Prostate gland (tissue), 2 donors: ENCODE measurements at regions not wholly inside any gene's neighbourhood (a gene's known extent, or its start where the extent isn't known, plus 50 kb on each side); places are given as distances from the start of the nearest gene placed in this dataset.

Experiments used
- DNase-seq: peaks from one replicate; pipeline ENCODE4 v3.0.0-alpha.2; 2019; ENCODE audit warnings: low spot score
- H3K27ac ChIP-seq, 2 donors: fragments of 200-600 bp; sonication (generic); 2 replicates each; pipeline ENCODE4 v1.5.1; 2017 to 2019
- H3K27me3 ChIP-seq: fragments of 200-600 bp; sonication (generic); replicated peaks from 2 replicates; pipeline ENCODE4 v1.5.1; 2019; ENCODE audit not compliant: insufficient read depth
- H3K36me3 ChIP-seq, 2 donors: fragments of 200-600 bp; sonication (generic); 1 replicate in 1 of 2; 2 replicates in 1 of 2; pipeline versions ENCODE4 v1.5.1 to v1.8.1; 2017 to 2019
- H3K4me1 ChIP-seq: fragments of 200-600 bp; sonication (generic); replicated peaks from 2 replicates; pipeline ENCODE4 v1.5.1; 2019
- H3K4me3 ChIP-seq, 2 donors: fragments of 200-600 bp; sonication (generic); 2 replicates each; pipeline ENCODE4 v1.5.1; 2017 to 2019
- H3K9me3 ChIP-seq: fragments of 200-600 bp; sonication (generic); 2 replicates; pipeline ENCODE4 v1.5.1; 2017
- CTCF ChIP-seq, 4 experiments: fragments of 200-600 bp in 2 of 4; fragments of 450-650 bp in 2 of 4; sonication (generic) in 2 of 4; IDR thresholded peaks; 1 replicate in 3 of 4; 2 replicates in 1 of 4; pipeline ENCODE4 v1.5.1; 2016 to 2019; ENCODE audit warnings: antibody characterized with exemption in 4 of 4, mild to moderate bottlenecking in 2 of 4, moderate library complexity in 2 of 4
- POLR2A ChIP-seq: fragments of 450-650 bp; IDR thresholded peaks from one replicate; pipeline ENCODE4 v1.6.1; 2016; ENCODE audit warnings: antibody characterized with exemption, mild to moderate bottlenecking
- POLR2AphosphoS5 ChIP-seq: sonication (generic); formaldehyde crosslinking; IDR thresholded peaks from one replicate; pipeline ENCODE4 v1.6.1; 2017; ENCODE audit warnings: antibody characterized with exemption
- WGBS: methylation state at CpG from one replicate; pipeline ENCODE4 v1.1.5; 2018; 5-methylcytosine and 5-hydroxymethylcytosine counted together
- intact Hi-C: fragments of 100-400 bp; cut with DNase I; formaldehyde crosslinking; loops from one replicate; pipeline ENCODE4 v1.14.2; 2022

GRCh38 chr6:114595591-114595990 lies 252.8 kb upstream of the HS3ST5 start:
- Histone ChIP-seq H3K27ac (no peak overlapping the region), H3K27me3 (no peaks in the 10 kb centered on the region), H3K9me3 (no peaks in the 10 kb centered on the region), H3K4me1 (no peaks in the 10 kb centered on the region), H3K36me3 (no peaks in the 10 kb centered on the region), H3K4me3 (no peak overlapping the region)
- DNase-seq, result no peak
- TF ChIP-seq POLR2AphosphoS5 (no peak), CTCF (IDR thresholded peaks at IDR 0.05) (no peak), POLR2A (no peak)
- WGBS, result 49% methylated on average over 2 of the region's 2 CpGs
- intact Hi-C loops, result no loop called here

- H3K36me3 ChIP-seq, result no peaks in the 10 kb centered on the region
- WGBS, result 30% methylated on average over 1 of the region's 1 CpG
- no peak overlapping the region for H3K27ac ChIP-seq
- H3K4me1 ChIP-seq, result no peaks in the 10 kb centered on the region
- H3K27me3 ChIP-seq, result no peaks in the 10 kb centered on the region
- H3K9me3 ChIP-seq, result no peaks in the 10 kb centered on the region
- H3K4me3 ChIP-seq, result no peak overlapping the region
- TF ChIP-seq POLR2A (no peak), CTCF (IDR thresholded peaks at IDR 0.05) (no peak), POLR2AphosphoS5 (no peak)
- intact Hi-C loops, result no loop called here
- no peak for DNase-seq
These were observed 252.4 kb upstream of the HS3ST5 start for GRCh38 chr6:114595186-114595585.

- Histone ChIP-seq H3K4me1 (no peaks in the 10 kb centered on the region), H3K27me3 (no peaks in the 10 kb centered on the region), H3K27ac (no peak overlapping the region), H3K4me3 (no peak overlapping the region), H3K36me3 (no peaks in the 10 kb centered on the region), H3K9me3 (no peaks in the 10 kb centered on the region)
- no peak for TF ChIP-seq POLR2A
- TF ChIP-seq POLR2AphosphoS5, result no peak
- no peak for TF ChIP-seq CTCF (IDR thresholded peaks at IDR 0.05)
- 86% methylated on average over 4 of the region's 4 CpGs for WGBS
- no peak for DNase-seq
- intact Hi-C loops, result no loop called here
These were observed 249.7 kb upstream of the HS3ST5 start for GRCh38 chr6:114592506-114592905.

GRCh38 chr6:114588726-114589125 lies 245.9 kb upstream of the HS3ST5 start:
- intact Hi-C loops, result no loop called here
- no peak overlapping the region for H3K4me3 ChIP-seq
- WGBS, result 58% methylated on average over 5 of the region's 5 CpGs
- H3K4me1 ChIP-seq, result no peaks in the 10 kb centered on the region
- H3K36me3 ChIP-seq, result no peaks in the 10 kb centered on the region
- no peaks in the 10 kb centered on the region for H3K27me3 ChIP-seq
- H3K9me3 ChIP-seq, result no peaks in the 10 kb centered on the region
- no peak overlapping the region for H3K27ac ChIP-seq
- TF ChIP-seq CTCF (IDR thresholded peaks at IDR 0.05) (no peak), POLR2A (no peak), POLR2AphosphoS5 (no peak)
- DNase-seq, result no peak

GRCh38 chr6:114586298-114586697 lies 243.5 kb upstream of the HS3ST5 start:
- no peak overlapping the region for H3K4me3 ChIP-seq
- intact Hi-C loops, result no loop called here
- H3K36me3 ChIP-seq, result no peaks in the 10 kb centered on the region
- WGBS, result 70% methylated on average over 2 of the region's 2 CpGs
- no peak overlapping the region for H3K27ac ChIP-seq
- no peaks in the 10 kb centered on the region for H3K27me3 ChIP-seq
- TF ChIP-seq CTCF (IDR thresholded peaks at IDR 0.05) (no peak), POLR2AphosphoS5 (no peak), POLR2A (no peak)
- DNase-seq, result no peak
- H3K4me1 ChIP-seq, result no peaks in the 10 kb centered on the region
- no peaks in the 10 kb centered on the region for H3K9me3 ChIP-seq
